ENCODE measurements at regions not wholly inside any gene's neighbourhood (a gene's known extent, or its start where the extent isn't known, plus 50 kb on each side); places are given as distances from the start of the nearest gene placed in this dataset.

DNA sequence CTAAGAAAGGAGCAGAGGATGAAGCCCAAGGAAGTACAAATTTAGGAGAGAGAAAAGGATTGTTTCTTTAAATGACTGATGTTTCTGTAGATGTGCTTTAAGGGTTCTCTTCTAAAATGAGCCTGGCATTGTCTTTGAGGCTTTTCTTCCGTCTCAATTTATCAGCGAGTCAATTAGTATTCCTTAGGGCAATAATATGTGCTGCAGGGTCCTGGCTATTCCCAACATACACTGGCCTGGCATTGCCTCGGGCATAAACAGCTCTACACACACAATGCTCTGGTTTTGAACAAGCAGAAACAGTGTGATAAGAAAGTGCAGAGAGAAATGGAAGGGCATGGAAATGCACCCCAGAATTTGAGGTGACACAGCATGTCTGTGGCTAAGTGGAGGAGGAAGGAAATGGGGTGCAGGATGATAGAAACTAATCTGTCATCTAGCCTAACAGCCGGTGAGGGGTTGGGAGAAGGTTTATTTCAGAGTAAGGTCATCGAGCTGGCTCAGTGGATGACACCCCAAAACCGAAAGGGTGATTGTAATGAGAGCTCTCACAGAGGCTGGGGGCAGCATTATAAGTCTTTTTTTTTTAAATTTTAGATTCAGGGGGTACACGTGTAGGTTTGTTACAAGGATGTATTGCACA, 67.5 kb upstream of the ARHGAP21 start:
- intact Hi-C loops (cut with micrococcal nuclease): no loop called here
- Histone ChIP-seq H3K36me3 (replicated peaks in 1 of 2; ENCODE audit: control extremely low read depth in 1 of 2, control insufficient read depth in 1 of 2, extremely low read depth in 1 of 2, insufficient read depth in 2 of 2, low read length in 1 of 2) (no peaks in the 10 kb centered on the region), H3K9me3 (ENCODE audit: control extremely low read depth in 1 of 3, control insufficient read depth in 2 of 3, insufficient read depth in 1 of 3, low read length in 2 of 3) (no peaks in the 10 kb centered on the region), H3K4me3 (ENCODE audit: control extremely low read depth in 1 of 5, extremely low read depth in 1 of 5, insufficient read depth in 1 of 5, low read depth in 2 of 5, low read length in 4 of 5) (no peak overlapping the region), H2AFZ (ENCODE audit: insufficient read depth, low read depth, low read length, poor library complexity, severe bottlenecking) (no peak overlapping the region), H3K4me1 (ENCODE audit: control insufficient read depth in 2 of 2, insufficient read depth in 2 of 2, low read length in 2 of 2) (no peaks in the 10 kb centered on the region), H3K27ac (ENCODE audit: low read length in 2 of 2) (no peak overlapping the region), H4K20me1 (ENCODE audit: control insufficient read depth, insufficient read depth, low read length, poor library complexity, severe bottlenecking) (no peaks in the 10 kb centered on the region), H3K4me2 (replicated peaks; ENCODE audit: low read depth, low read length, poor library complexity, severe bottlenecking) (no peak overlapping the region), H3K27me3 (replicated peaks in 1 of 4; ENCODE audit: control extremely low read depth in 1 of 4, control insufficient read depth in 3 of 4, insufficient read depth in 4 of 4, low read length in 3 of 4) (no peaks in the 10 kb centered on the region), H3K9ac (ENCODE audit: low read length) (no peak overlapping the region), H3K79me2 (ENCODE audit: control insufficient read depth, insufficient read depth, low read length) (no peaks in the 10 kb centered on the region)
- H3K27ac Mint-ChIP-seq: no peak overlapping the region
- H3K27me3 Mint-ChIP-seq: peaks cover 12% of the 10 kb centered on the region
- H3K4me3 Mint-ChIP-seq: no peak overlapping the region
- H3K9me3 Mint-ChIP-seq (ENCODE audit: insufficient read depth): no peaks in the 10 kb centered on the region
- CTCF ChIA-PET: no interaction called here
- 10% methylated on average over 3 of the region's 7 CpGs for WGBS (ENCODE audit: insufficient coverage)
- DNase-seq: no peak
- no peak for TF ChIP-seq EZH2 (IDR thresholded peaks at IDR 0.05; ENCODE audit: borderline replicate concordance, insufficient read depth, low read depth, low read length, poor library complexity, severe bottlenecking)
- ATAC-seq (ENCODE audit: low read depth): no peak
- POLR2A ChIA-PET: no interaction called here
- no peaks in the 10 kb centered on the region for H3K4me1 Mint-ChIP-seq

DNA sequence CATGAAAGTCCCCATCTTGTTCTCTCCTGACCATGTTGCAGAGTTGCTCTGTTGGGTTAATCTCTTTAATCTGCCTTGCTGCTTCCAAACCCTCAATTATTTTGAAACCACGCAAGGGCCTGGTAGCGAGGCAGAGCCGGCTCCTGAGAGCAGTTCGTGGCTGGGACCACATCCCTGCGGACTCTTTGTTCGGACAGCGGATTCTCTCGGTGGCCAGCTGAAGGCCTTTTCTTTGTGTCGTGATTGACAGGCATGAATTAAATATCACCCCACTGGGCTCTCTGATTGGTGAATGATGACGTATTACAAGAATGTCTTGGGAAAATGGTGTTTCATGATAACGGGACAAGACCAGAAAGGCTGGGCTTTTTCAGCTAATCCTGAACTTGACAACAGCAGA, 66.9 kb upstream of the ARHGAP21 start:
- ChIA-PET CTCF (no interaction called here), POLR2A (no interaction called here)
- no peak overlapping the region for H3K4me3 ChIP-seq (ENCODE audit: control extremely low read depth in 1 of 5, extremely low read depth in 1 of 5, insufficient read depth in 1 of 5, low read depth in 2 of 5, low read length in 4 of 5)
- Mint-ChIP-seq H3K9me3 (ENCODE audit: insufficient read depth) (no peaks in the 10 kb centered on the region), H3K27ac (no peak overlapping the region), H3K4me1 (no peaks in the 10 kb centered on the region), H3K27me3 (peaks cover 12% of the 10 kb centered on the region), H3K4me3 (no peak overlapping the region)
- no peak for ATAC-seq (ENCODE audit: low read depth)
- no peak overlapping the region for H3K4me2 ChIP-seq (replicated peaks; ENCODE audit: low read depth, low read length, poor library complexity, severe bottlenecking)
- H4K20me1 ChIP-seq (ENCODE audit: control insufficient read depth, insufficient read depth, low read length, poor library complexity, severe bottlenecking): no peaks in the 10 kb centered on the region
- H3K9ac ChIP-seq (ENCODE audit: low read length): no peak overlapping the region
- no peak overlapping the region for H2AFZ ChIP-seq (ENCODE audit: insufficient read depth, low read depth, low read length, poor library complexity, severe bottlenecking)
- no peaks in the 10 kb centered on the region for H3K27me3 ChIP-seq (replicated peaks in 1 of 4; ENCODE audit: control extremely low read depth in 1 of 4, control insufficient read depth in 3 of 4, insufficient read depth in 4 of 4, low read length in 3 of 4)
- H3K36me3 ChIP-seq (replicated peaks in 1 of 2; ENCODE audit: control extremely low read depth in 1 of 2, control insufficient read depth in 1 of 2, extremely low read depth in 1 of 2, insufficient read depth in 2 of 2, low read length in 1 of 2): no peaks in the 10 kb centered on the region
- no peaks in the 10 kb centered on the region for H3K9me3 ChIP-seq (ENCODE audit: control extremely low read depth in 1 of 3, control insufficient read depth in 2 of 3, insufficient read depth in 1 of 3, low read length in 2 of 3)
- DNase-seq: no peak
- WGBS (ENCODE audit: insufficient coverage): 92% methylated on average over 8 of the region's 11 CpGs
- no peak overlapping the region for H3K27ac ChIP-seq (ENCODE audit: low read length in 2 of 2)
- TF ChIP-seq EZH2 (IDR thresholded peaks at IDR 0.05; ENCODE audit: borderline replicate concordance, insufficient read depth, low read depth, low read length, poor library complexity, severe bottlenecking): no peak
- TF ChIP-seq, protein P1, sequence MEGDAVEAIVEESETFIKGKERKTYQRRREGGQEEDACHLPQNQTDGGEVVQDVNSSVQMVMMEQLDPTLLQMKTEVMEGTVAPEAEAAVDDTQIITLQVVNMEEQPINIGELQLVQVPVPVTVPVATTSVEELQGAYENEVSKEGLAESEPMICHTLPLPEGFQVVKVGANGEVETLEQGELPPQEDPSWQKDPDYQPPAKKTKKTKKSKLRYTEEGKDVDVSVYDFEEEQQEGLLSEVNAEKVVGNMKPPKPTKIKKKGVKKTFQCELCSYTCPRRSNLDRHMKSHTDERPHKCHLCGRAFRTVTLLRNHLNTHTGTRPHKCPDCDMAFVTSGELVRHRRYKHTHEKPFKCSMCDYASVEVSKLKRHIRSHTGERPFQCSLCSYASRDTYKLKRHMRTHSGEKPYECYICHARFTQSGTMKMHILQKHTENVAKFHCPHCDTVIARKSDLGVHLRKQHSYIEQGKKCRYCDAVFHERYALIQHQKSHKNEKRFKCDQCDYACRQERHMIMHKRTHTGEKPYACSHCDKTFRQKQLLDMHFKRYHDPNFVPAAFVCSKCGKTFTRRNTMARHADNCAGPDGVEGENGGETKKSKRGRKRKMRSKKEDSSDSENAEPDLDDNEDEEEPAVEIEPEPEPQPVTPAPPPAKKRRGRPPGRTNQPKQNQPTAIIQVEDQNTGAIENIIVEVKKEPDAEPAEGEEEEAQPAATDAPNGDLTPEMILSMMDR (IDR thresholded peaks at IDR 0.05): no peak
- no peaks in the 10 kb centered on the region for H3K79me2 ChIP-seq (ENCODE audit: control insufficient read depth, insufficient read depth, low read length)
- intact Hi-C loops (cut with micrococcal nuclease): no loop called here
- no peaks in the 10 kb centered on the region for H3K4me1 ChIP-seq (ENCODE audit: control insufficient read depth in 2 of 2, insufficient read depth in 2 of 2, low read length in 2 of 2)
